ENCODE measurements at regions not wholly inside any gene's neighbourhood (a gene's known extent, or its start where the extent isn't known, plus 50 kb on each side); places are given as distances from the start of the nearest gene placed in this dataset.

GRCh38 chr18:61683856-61684255, 209.0 kb downstream of the RNF152 start:
- ATAC-seq (no peak), DNase-seq (no peak)
- H3K4me3 Mint-ChIP-seq, result no peak overlapping the region
- H3K27ac Mint-ChIP-seq, result no peak overlapping the region
- no peaks in the 10 kb centered on the region for H3K9me3 ChIP-seq (ENCODE audit: control insufficient read depth, low read length, poor library complexity, severe bottlenecking)
- no peaks in the 10 kb centered on the region for H3K36me3 Mint-ChIP-seq (ENCODE audit: low read depth)
- H3K27me3 Mint-ChIP-seq, result no peaks in the 10 kb centered on the region
- H3K4me1 Mint-ChIP-seq, result no peaks in the 10 kb centered on the region

GRCh38 chr18:61681065-61681464, 211.7 kb downstream of the RNF152 start:
- no peaks in the 10 kb centered on the region for H3K9me3 ChIP-seq (ENCODE audit: control insufficient read depth, low read length, poor library complexity, severe bottlenecking)
- H3K36me3 Mint-ChIP-seq (ENCODE audit: low read depth), result no peaks in the 10 kb centered on the region
- no peak for ATAC-seq
- no peaks in the 10 kb centered on the region for H3K27me3 Mint-ChIP-seq
- H3K27ac Mint-ChIP-seq, result no peak overlapping the region
- H3K4me3 Mint-ChIP-seq, result no peak overlapping the region
- DNase-seq, result no peak
- H3K4me1 Mint-ChIP-seq, result no peaks in the 10 kb centered on the region

- no peaks in the 10 kb centered on the region for H3K4me1 Mint-ChIP-seq
Measured at GRCh38 chr18:61679836-61680235, 213.0 kb downstream of the RNF152 start.

GRCh38 chr18:61677435-61677970, 215.3 kb downstream of the RNF152 start:
- ATAC-seq, result no peak
- Mint-ChIP-seq H3K27ac (no peak overlapping the region), H3K27me3 (peaks cover 13% of the 10 kb centered on the region), H3K4me1 (no peaks in the 10 kb centered on the region), H3K36me3 (ENCODE audit: low read depth) (no peaks in the 10 kb centered on the region), H3K4me3 (no peak overlapping the region)
- DNase-seq, result no peak
- no peaks in the 10 kb centered on the region for H3K9me3 ChIP-seq (ENCODE audit: control insufficient read depth, low read length, poor library complexity, severe bottlenecking)

More at GRCh38 chr18:61679836-61680235, 213.0 kb downstream of the RNF152 start:
- no peaks in the 10 kb centered on the region for H3K9me3 ChIP-seq (ENCODE audit: control insufficient read depth, low read length, poor library complexity, severe bottlenecking)
- H3K4me3 Mint-ChIP-seq, result no peak overlapping the region
- no peak overlapping the region for H3K27ac Mint-ChIP-seq
- H3K27me3 Mint-ChIP-seq, result no peaks in the 10 kb centered on the region
- no peaks in the 10 kb centered on the region for H3K36me3 Mint-ChIP-seq (ENCODE audit: low read depth)
- ATAC-seq (no peak), DNase-seq (no peak)

GRCh38 chr18:61676773-61677434, 215.9 kb downstream of the RNF152 start:
- peaks cover 19% of the 10 kb centered on the region for H3K27me3 Mint-ChIP-seq
- H3K27ac Mint-ChIP-seq, result no peak overlapping the region
- no peak for DNase-seq
- no peak for ATAC-seq
- H3K4me3 Mint-ChIP-seq, result no peak overlapping the region
- H3K36me3 Mint-ChIP-seq (ENCODE audit: low read depth), result no peaks in the 10 kb centered on the region
- no peaks in the 10 kb centered on the region for H3K4me1 Mint-ChIP-seq
- H3K9me3 ChIP-seq (ENCODE audit: control insufficient read depth, low read length, poor library complexity, severe bottlenecking), result no peaks in the 10 kb centered on the region

GRCh38 chr18:61669320-61669719, 223.5 kb downstream of the RNF152 start:
- DNase-seq, result no peak
- Mint-ChIP-seq H3K27me3 (peaks cover 38% of the 10 kb centered on the region), H3K27ac (no peak overlapping the region), H3K4me1 (no peaks in the 10 kb centered on the region), H3K36me3 (ENCODE audit: low read depth) (no peaks in the 10 kb centered on the region), H3K4me3 (no peak overlapping the region)
- ATAC-seq, result no peak
- H3K9me3 ChIP-seq (ENCODE audit: control insufficient read depth, low read length, poor library complexity, severe bottlenecking), result no peaks in the 10 kb centered on the region

GRCh38 chr18:61666876-61667590, 225.8 kb downstream of the RNF152 start:
- Mint-ChIP-seq H3K36me3 (ENCODE audit: low read depth) (no peaks in the 10 kb centered on the region), H3K4me1 (no peaks in the 10 kb centered on the region), H3K27ac (no peak overlapping the region), H3K4me3 (no peak overlapping the region), H3K27me3 (peaks cover 20% of the 10 kb centered on the region)
- DNase-seq (no peak), ATAC-seq (no peak)
- H3K9me3 ChIP-seq (ENCODE audit: control insufficient read depth, low read length, poor library complexity, severe bottlenecking), result no peaks in the 10 kb centered on the region

- no peak overlapping the region for H3K4me3 Mint-ChIP-seq
- H3K4me1 Mint-ChIP-seq, result no peaks in the 10 kb centered on the region
Measured at GRCh38 chr18:61664419-61665084, 228.3 kb downstream of the RNF152 start.

GRCh38 chr18:61662726-61663125, 230.1 kb downstream of the RNF152 start:
- no peaks in the 10 kb centered on the region for H3K4me1 Mint-ChIP-seq
- no peak overlapping the region for H3K27ac Mint-ChIP-seq
- no peaks in the 10 kb centered on the region for H3K9me3 ChIP-seq (ENCODE audit: control insufficient read depth, low read length, poor library complexity, severe bottlenecking)
- DNase-seq (no peak), ATAC-seq (no peak)
- peaks cover 8% of the 10 kb centered on the region for H3K27me3 Mint-ChIP-seq
- no peak overlapping the region for H3K4me3 Mint-ChIP-seq
- H3K36me3 Mint-ChIP-seq (ENCODE audit: low read depth), result no peaks in the 10 kb centered on the region

More at GRCh38 chr18:61664419-61665084, 228.3 kb downstream of the RNF152 start:
- no peaks in the 10 kb centered on the region for H3K9me3 ChIP-seq (ENCODE audit: control insufficient read depth, low read length, poor library complexity, severe bottlenecking)
- H3K36me3 Mint-ChIP-seq (ENCODE audit: low read depth), result no peaks in the 10 kb centered on the region
- H3K27me3 Mint-ChIP-seq, result peaks cover 14% of the 10 kb centered on the region
- H3K27ac Mint-ChIP-seq, result no peak overlapping the region
- ATAC-seq, result no peak
- DNase-seq, result no peak

- ATAC-seq (no peak), DNase-seq (no peak)
- no peaks in the 10 kb centered on the region for H3K9me3 ChIP-seq (ENCODE audit: control insufficient read depth, low read length, poor library complexity, severe bottlenecking)
- Mint-ChIP-seq H3K27ac (no peak overlapping the region), H3K4me3 (no peak overlapping the region), H3K27me3 (no peaks in the 10 kb centered on the region), H3K36me3 (ENCODE audit: low read depth) (no peaks in the 10 kb centered on the region), H3K4me1 (no peaks in the 10 kb centered on the region)
Measured at GRCh38 chr18:61658431-61658830, 234.4 kb downstream of the RNF152 start.

- no peak for DNase-seq
- Mint-ChIP-seq H3K4me1 (no peaks in the 10 kb centered on the region), H3K27ac (no peak overlapping the region), H3K36me3 (ENCODE audit: low read depth) (no peaks in the 10 kb centered on the region), H3K27me3 (no peaks in the 10 kb centered on the region), H3K4me3 (no peak overlapping the region)
- no peaks in the 10 kb centered on the region for H3K9me3 ChIP-seq (ENCODE audit: control insufficient read depth, low read length, poor library complexity, severe bottlenecking)
- no peak for ATAC-seq
Measured at GRCh38 chr18:61657066-61657732, 235.6 kb downstream of the RNF152 start.

GRCh38 chr18:61655630-61656029, 237.2 kb downstream of the RNF152 start:
- Mint-ChIP-seq H3K4me1 (no peaks in the 10 kb centered on the region), H3K36me3 (ENCODE audit: low read depth) (no peaks in the 10 kb centered on the region), H3K27ac (no peak overlapping the region), H3K4me3 (no peak overlapping the region), H3K27me3 (no peaks in the 10 kb centered on the region)
- DNase-seq (no peak), ATAC-seq (no peak)
- no peaks in the 10 kb centered on the region for H3K9me3 ChIP-seq (ENCODE audit: control insufficient read depth, low read length, poor library complexity, severe bottlenecking)

Data from T-helper 17 cell (primary cell).